ENCODE measurements at regions not wholly inside any gene's neighbourhood (a gene's known extent, or its start where the extent isn't known, plus 50 kb on each side); places are given as distances from the start of the nearest gene placed in this dataset.

GRCh38 chr18:78790511-78790910 is 189.1 kb upstream of the SALL3 start:
- no peak for TF ChIP-seq CTCF (IDR thresholded peaks at IDR 0.05; ENCODE audit: poor library complexity, severe bottlenecking)
- no peak for TF ChIP-seq REST (IDR thresholded peaks at IDR 0.05; ENCODE audit: borderline replicate concordance)
- TF ChIP-seq TAF1 (IDR thresholded peaks at IDR 0.05; ENCODE audit: low read depth) = no peak
